ENCODE measurements at regions not wholly inside any gene's neighbourhood (a gene's known extent, or its start where the extent isn't known, plus 50 kb on each side); places are given as distances from the start of the nearest gene placed in this dataset.

DNA sequence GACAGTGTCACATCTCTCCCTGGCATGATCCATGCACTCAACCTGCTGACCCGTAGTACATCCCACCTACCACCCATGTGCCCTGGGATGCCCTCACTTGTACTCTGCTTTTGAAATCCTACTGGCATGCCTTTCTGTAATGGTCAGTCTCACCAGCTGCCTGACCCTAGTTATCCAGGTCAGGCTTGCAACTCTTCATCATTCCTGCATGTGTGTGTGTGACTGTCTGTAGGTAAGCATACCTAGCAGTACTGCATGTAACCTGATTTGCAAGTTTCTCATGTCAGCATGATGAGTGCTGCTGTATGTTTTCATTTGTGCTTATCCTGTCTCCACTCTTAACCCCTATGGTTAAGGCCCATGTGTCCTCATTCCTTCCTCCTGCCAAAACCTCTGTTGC lies 202.0 kb upstream of the MTNR1B start:
- H3K27me3 ChIP-seq, result no peaks in the 10 kb centered on the region
- no peak overlapping the region for H3K27ac ChIP-seq
- H3K9me3 ChIP-seq, result no peaks in the 10 kb centered on the region
- no peak for ATAC-seq
- TF ChIP-seq POLR2A (IDR thresholded peaks at IDR 0.05), result no peak
- TF ChIP-seq, protein P1, sequence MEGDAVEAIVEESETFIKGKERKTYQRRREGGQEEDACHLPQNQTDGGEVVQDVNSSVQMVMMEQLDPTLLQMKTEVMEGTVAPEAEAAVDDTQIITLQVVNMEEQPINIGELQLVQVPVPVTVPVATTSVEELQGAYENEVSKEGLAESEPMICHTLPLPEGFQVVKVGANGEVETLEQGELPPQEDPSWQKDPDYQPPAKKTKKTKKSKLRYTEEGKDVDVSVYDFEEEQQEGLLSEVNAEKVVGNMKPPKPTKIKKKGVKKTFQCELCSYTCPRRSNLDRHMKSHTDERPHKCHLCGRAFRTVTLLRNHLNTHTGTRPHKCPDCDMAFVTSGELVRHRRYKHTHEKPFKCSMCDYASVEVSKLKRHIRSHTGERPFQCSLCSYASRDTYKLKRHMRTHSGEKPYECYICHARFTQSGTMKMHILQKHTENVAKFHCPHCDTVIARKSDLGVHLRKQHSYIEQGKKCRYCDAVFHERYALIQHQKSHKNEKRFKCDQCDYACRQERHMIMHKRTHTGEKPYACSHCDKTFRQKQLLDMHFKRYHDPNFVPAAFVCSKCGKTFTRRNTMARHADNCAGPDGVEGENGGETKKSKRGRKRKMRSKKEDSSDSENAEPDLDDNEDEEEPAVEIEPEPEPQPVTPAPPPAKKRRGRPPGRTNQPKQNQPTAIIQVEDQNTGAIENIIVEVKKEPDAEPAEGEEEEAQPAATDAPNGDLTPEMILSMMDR (IDR thresholded peaks at IDR 0.05), result no peak
- 80 to 95% methylated on average over 1 of the region's 1 CpG for WGBS, 2 donors
- H3K36me3 ChIP-seq (replicated peaks in 1 of 2; ENCODE audit: insufficient read depth in 1 of 2, low read depth in 2 of 2), result no peaks in the 10 kb centered on the region
- no peaks in the 10 kb centered on the region for H3K4me1 ChIP-seq
- no peak for DNase-seq
- intact Hi-C loops (cut with DNase I), result no loop called here
- H3K4me3 ChIP-seq, result no peak overlapping the region

DNA sequence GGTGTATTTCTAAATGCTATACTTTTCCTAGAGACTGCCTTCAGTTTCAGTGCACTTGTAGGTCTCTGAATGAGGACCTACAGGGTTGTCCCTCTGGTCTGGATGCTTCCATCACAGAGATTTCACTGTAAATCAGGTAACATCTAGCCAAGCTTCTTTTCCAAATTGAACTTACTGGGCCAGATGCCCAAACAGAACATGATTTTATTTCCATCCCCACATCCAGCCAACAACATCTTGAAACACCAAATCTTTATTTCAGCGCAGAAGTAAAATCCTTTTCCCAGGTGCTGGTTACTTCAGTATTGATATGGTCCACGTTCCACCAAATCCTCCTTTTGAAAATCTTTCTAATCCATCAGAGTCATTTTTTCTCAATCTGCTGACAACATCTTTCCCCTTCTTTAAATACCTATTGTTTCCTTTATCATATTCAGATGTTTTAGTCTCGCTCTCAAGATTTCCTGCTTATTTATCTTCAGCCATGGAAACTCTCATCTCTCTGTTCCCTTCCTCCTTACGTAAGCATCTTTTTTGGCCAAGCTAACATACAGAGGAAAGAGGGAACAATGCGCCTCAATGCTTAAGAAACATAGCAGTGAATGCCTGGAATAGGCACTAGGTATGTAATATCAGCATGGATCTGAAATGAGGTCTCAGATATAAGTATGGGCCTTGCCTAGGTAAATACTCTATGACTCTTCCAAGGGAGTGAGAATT lies 201.2 kb upstream of the MTNR1B start:
- no peak overlapping the region for H3K4me3 ChIP-seq
- no peak overlapping the region for H3K27ac ChIP-seq

DNA sequence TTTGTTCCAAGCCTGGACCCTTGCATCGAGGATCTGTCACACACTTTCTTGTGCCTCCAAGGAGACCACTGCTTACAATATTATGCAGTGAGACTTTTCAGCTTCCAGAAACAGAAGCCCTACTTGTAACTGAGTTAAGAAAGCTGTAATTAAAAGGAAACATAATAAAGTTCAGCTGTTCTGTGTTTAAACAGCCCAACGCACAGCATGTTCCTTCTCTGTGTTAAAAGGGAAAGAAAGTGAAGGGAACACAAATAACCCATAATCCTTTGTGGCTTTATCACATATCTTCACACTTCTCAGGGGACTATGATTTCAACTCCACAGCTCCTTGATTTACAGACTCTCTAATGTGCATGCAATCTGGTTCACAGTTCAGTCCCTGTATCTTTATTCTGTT lies 200.3 kb upstream of the MTNR1B start:
- Histone ChIP-seq H3K36me3 (replicated peaks in 1 of 2; ENCODE audit: insufficient read depth in 1 of 2, low read depth in 2 of 2) (no peaks in the 10 kb centered on the region), H3K4me1 (no peaks in the 10 kb centered on the region), H3K9me3 (no peaks in the 10 kb centered on the region), H3K27me3 (no peaks in the 10 kb centered on the region), H3K4me3 (no peak overlapping the region), H3K27ac (no peak overlapping the region)
- intact Hi-C loops (cut with DNase I), result no loop called here
- no peak for TF ChIP-seq POLR2A (IDR thresholded peaks at IDR 0.05)
- TF ChIP-seq, protein P1 (IDR thresholded peaks at IDR 0.05), result no peak
- ATAC-seq, result no peak
- no peak for DNase-seq
- 40 to 54% methylated on average over 2 of the region's 2 CpGs for WGBS, 2 donors

More for the DNA sequence above, 201.2 kb upstream of the MTNR1B start:
- no peaks in the 10 kb centered on the region for H3K4me1 ChIP-seq
- intact Hi-C loops (cut with DNase I), result no loop called here
- no peaks in the 10 kb centered on the region for H3K9me3 ChIP-seq
- no peaks in the 10 kb centered on the region for H3K27me3 ChIP-seq
- ATAC-seq (no peak), DNase-seq (no peak)
- H3K36me3 ChIP-seq (replicated peaks in 1 of 2; ENCODE audit: insufficient read depth in 1 of 2, low read depth in 2 of 2), result no peaks in the 10 kb centered on the region
- TF ChIP-seq, protein P1 (IDR thresholded peaks at IDR 0.05), result no peak
- TF ChIP-seq POLR2A (IDR thresholded peaks at IDR 0.05), result no peak
- WGBS, 2 donors, result 70 to 80% methylated on average over 5 of the region's 5 CpGs

DNA sequence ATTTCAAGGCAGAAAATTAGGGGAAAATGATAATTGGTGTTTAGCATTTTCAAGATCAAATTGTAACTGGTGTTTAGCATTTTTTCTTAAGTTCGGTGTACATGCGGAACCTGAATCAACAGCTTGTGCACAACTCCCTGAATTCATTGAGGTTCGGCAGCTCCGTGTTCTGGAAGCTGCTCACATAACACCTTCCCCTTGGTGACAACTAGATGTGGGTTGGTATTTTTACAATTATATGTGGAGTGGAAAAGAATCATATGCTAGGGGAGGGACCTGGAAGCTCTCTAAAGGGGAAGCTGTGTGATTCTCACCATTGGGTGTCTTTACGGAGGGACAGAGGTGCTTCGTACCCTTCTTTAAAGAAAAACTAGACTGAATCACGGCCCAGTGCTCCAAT lies 199.0 kb upstream of the MTNR1B start:
- H3K4me3 ChIP-seq, result no peak overlapping the region
- WGBS, 2 donors, result 74 to 88% methylated on average over 7 of the region's 7 CpGs
- DNase-seq, result no peak
- no peaks in the 10 kb centered on the region for H3K9me3 ChIP-seq
- ATAC-seq, result no peak
- H3K4me1 ChIP-seq, result no peaks in the 10 kb centered on the region
- no peaks in the 10 kb centered on the region for H3K27me3 ChIP-seq
- TF ChIP-seq, protein P1 (IDR thresholded peaks at IDR 0.05), result no peak
- TF ChIP-seq POLR2A (IDR thresholded peaks at IDR 0.05), result no peak
- no peak overlapping the region for H3K27ac ChIP-seq
- intact Hi-C loops (cut with DNase I), result no loop called here
- no peaks in the 10 kb centered on the region for H3K36me3 ChIP-seq (replicated peaks in 1 of 2; ENCODE audit: insufficient read depth in 1 of 2, low read depth in 2 of 2)

DNA sequence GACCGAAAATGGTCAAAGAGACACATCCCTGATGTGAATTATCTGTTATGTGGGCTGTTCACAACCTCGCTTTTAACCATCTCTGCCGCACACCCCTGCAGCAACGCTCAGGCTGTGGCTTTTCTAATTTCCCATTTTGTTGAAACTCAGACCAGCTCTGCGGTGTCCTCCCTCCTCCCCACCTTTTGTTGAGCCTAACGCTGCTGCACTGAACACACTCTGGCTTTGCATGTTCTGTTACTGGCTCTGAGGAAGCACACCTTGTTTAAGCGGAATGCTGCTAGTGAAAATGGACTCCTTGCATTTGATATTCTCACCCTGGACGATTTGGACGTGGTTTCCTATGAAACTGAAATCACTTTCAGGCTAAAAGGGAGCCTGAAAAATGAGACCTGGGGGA lies 198.5 kb upstream of the MTNR1B start:
- DNase-seq (no peak), ATAC-seq (no peak)
- Histone ChIP-seq H3K4me3 (no peak overlapping the region), H3K27me3 (no peaks in the 10 kb centered on the region), H3K4me1 (no peaks in the 10 kb centered on the region), H3K27ac (no peak overlapping the region), H3K36me3 (replicated peaks in 1 of 2; ENCODE audit: insufficient read depth in 1 of 2, low read depth in 2 of 2) (no peaks in the 10 kb centered on the region), H3K9me3 (no peaks in the 10 kb centered on the region)
- WGBS, 2 donors, result 49 to 69% methylated on average over 9 of the region's 9 CpGs
- no peak for TF ChIP-seq POLR2A (IDR thresholded peaks at IDR 0.05)
- TF ChIP-seq, protein P1 (IDR thresholded peaks at IDR 0.05), result no peak
- intact Hi-C loops (cut with DNase I), result no loop called here

Data from body of pancreas (tissue), 4 donors.